Natural killer cell treated with Interleukin-12 subunit alpha and Interleukin-12 subunit beta and Interleukin-15 and Interleukin-18, amount 100 ng/mL, for 72 hours (primary cell): ENCODE measurements at regions not wholly inside any gene's neighbourhood (a gene's known extent, or its start where the extent isn't known, plus 50 kb on each side); places are given as distances from the start of the nearest gene placed in this dataset.

ENCODE experiments used
- ATAC-seq, 2 donors: fragments of 150-1000 bp; cut with Tn5 transposase in 1 of 2; sonication (Bioruptor Pico), chemical (Tn5 transposase) in 1 of 2; 2 replicates each; pipeline ENCODE4 v1.10.0; 2021
- DNase-seq: peaks from one replicate; pipeline ENCODE4 v3.0.0; 2022; ENCODE audit warnings: low spot score
- H3K27ac Mint-ChIP-seq, 2 donors: 1 replicate in 1 of 2; 2 replicates in 1 of 2; pipeline ENCODE4 v1.8.0; 2022; ENCODE audit warnings: mixed read lengths in 2 of 2, mild to moderate bottlenecking in 1 of 2, moderate library complexity in 1 of 2
- H3K27me3 Mint-ChIP-seq, 2 donors: 1 replicate in 1 of 2; 2 replicates in 1 of 2; pipeline ENCODE4 v1.8.0; 2022; ENCODE audit warnings: mixed read lengths in 2 of 2
- H3K36me3 Mint-ChIP-seq: one replicate; pipeline ENCODE4 v1.8.0; 2022; ENCODE audit warnings: mixed read lengths
- H3K4me1 Mint-ChIP-seq, 2 donors: 1 replicate in 1 of 2; 2 replicates in 1 of 2; pipeline ENCODE4 v1.8.0; 2022; ENCODE audit warnings: low read depth in 2 of 2, mixed read lengths in 2 of 2, mild to moderate bottlenecking in 1 of 2
- H3K4me3 Mint-ChIP-seq: one replicate; pipeline ENCODE4 v1.8.0; 2022; ENCODE audit warnings: mixed read lengths
- H3K9me3 Mint-ChIP-seq: 2 replicates; pipeline ENCODE4 v1.8.0; 2022; ENCODE audit warnings: mixed read lengths

DNA sequence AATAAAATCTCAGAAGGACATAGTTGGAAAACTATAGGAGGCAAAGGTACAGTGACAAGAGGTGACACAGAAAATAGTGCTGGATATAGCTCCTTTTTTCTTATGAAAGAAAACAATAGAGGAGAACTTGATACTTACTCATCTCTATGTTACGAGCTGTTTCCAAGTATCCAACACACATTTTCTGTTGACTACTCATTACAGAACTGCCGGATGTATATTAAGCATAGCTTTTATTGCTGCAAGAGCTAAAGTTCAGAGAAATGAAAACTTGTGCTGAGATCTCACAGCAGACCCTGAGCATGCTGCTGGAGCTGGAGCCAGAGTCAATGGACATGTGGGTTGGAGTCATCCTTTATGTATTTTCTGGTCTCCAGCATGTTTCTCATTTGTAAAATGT is 210.0 kb upstream of the NT5C1B start:
- DNase-seq (no peak), ATAC-seq (no peak)
- H3K4me3 Mint-ChIP-seq: no peak overlapping the region
- no peaks in the 10 kb centered on the region for H3K4me1 Mint-ChIP-seq
- H3K36me3 Mint-ChIP-seq: no peaks in the 10 kb centered on the region
- H3K27ac Mint-ChIP-seq: no peak overlapping the region
- H3K27me3 Mint-ChIP-seq: no peaks in the 10 kb centered on the region
- H3K9me3 Mint-ChIP-seq: peaks cover 10% of the 10 kb centered on the region

- DNase-seq (no peak), ATAC-seq (no peak)
- Mint-ChIP-seq H3K27me3 (no peaks in the 10 kb centered on the region), H3K4me3 (no peak overlapping the region), H3K27ac (no peak overlapping the region), H3K9me3 (peaks cover 8% of the 10 kb centered on the region), H3K36me3 (peaks cover 5% of the 10 kb centered on the region), H3K4me1 (no peaks in the 10 kb centered on the region)
Observed at GRCh38 chr2:18797133-18797845, 207.9 kb upstream of the NT5C1B start.

DNA sequence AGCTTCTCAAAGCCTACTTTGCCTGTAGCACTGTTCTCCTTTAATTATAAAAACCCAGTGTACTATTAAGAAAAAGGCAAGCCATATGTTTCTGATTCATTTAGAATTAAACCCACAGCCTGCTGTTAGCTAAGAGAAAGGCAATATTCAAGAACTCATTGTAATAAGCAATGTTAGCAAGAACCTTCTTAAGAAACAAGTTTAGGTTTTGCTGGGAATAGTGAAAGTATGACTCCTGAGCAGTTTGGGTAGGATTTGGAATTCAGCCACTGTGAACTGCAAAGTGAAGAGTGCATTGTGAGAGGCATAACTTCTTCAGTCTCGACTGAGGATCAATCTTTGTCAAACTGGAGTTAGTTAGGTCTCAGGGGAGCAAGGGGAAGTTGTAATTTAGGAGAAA is 206.5 kb upstream of the NT5C1B start:
- no peak for DNase-seq
- Mint-ChIP-seq H3K27me3 (no peaks in the 10 kb centered on the region), H3K9me3 (peaks cover 8% of the 10 kb centered on the region), H3K4me1 (no peaks in the 10 kb centered on the region), H3K27ac (no peak overlapping the region), H3K4me3 (no peak overlapping the region), H3K36me3 (peaks cover 5% of the 10 kb centered on the region)
- ATAC-seq: no peak

GRCh38 chr2:18792684-18793083 is 203.3 kb upstream of the NT5C1B start:
- H3K27me3 Mint-ChIP-seq: no peaks in the 10 kb centered on the region
- H3K4me1 Mint-ChIP-seq: no peaks in the 10 kb centered on the region
- no peak overlapping the region for H3K4me3 Mint-ChIP-seq
- H3K9me3 Mint-ChIP-seq: peaks cover 3% of the 10 kb centered on the region
- H3K36me3 Mint-ChIP-seq: peaks cover 5% of the 10 kb centered on the region
- no peak overlapping the region for H3K27ac Mint-ChIP-seq
- DNase-seq (no peak), ATAC-seq (no peak)

DNA sequence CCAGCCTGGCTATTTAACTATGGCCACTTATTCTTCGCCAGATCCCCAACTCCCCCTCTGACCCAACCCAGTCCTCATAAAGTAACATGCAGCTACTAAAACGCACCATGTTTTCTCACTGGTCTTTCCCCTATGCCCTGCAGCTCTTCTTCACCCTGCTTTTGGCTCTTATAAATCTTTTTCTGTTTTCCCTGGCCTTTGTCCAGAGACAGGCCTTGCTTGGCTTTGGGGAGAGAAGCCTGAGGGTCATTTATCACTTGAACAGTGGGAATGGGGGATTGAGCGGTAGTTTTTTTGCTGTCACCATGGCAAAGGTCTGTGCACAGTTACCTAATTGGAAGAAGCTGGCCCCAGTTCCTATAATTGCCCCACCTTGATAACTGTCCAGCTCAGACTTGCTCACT is 202.9 kb upstream of the NT5C1B start:
- Mint-ChIP-seq H3K9me3 (peaks cover 5% of the 10 kb centered on the region), H3K27ac (no peak overlapping the region), H3K27me3 (no peaks in the 10 kb centered on the region), H3K4me3 (no peak overlapping the region), H3K36me3 (peaks cover 5% of the 10 kb centered on the region), H3K4me1 (no peaks in the 10 kb centered on the region)
- ATAC-seq (no peak), DNase-seq (no peak)

DNA sequence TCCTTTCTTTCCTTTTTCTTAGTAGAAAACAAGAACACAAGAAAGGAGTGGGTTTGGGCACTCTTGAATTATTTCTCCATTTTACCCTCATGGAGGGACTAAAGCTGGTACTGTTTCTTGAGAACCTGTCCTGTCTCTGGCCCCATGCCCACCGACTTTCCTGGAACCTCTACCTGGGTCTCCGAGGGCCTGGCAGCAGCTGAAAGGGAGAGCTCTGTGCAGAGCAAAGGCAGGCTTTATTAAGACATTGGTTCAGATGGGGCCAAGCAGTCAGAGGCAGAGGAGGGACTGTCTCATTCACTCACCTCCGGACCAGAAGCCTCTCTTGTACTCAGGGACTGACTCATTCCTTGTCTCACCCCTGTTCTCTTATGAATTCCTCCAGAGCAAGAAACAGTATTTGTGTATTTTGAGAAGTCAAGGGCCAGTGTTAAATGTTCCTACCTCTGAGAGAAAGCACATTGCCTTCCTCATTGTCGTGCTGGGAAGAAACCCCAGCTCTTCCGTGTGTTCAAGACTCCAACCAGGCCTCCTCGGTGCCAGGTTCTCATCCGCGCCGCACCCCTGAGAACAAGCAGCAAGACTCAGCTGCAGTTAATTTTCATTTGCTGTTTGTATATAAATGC is 201.9 kb upstream of the NT5C1B start:
- Mint-ChIP-seq H3K36me3 (peaks cover 7% of the 10 kb centered on the region), H3K4me1 (no peaks in the 10 kb centered on the region), H3K27ac (no peak overlapping the region), H3K27me3 (no peaks in the 10 kb centered on the region), H3K9me3 (peaks cover 6% of the 10 kb centered on the region), H3K4me3 (no peak overlapping the region)
- ATAC-seq (no peak), DNase-seq (no peak)

- H3K9me3 Mint-ChIP-seq: peaks cover 8% of the 10 kb centered on the region
- peaks cover 10% of the 10 kb centered on the region for H3K36me3 Mint-ChIP-seq
- no peaks in the 10 kb centered on the region for H3K27me3 Mint-ChIP-seq
- no peak for DNase-seq
- no peak overlapping the region for H3K4me3 Mint-ChIP-seq
- no peak for ATAC-seq
- H3K27ac Mint-ChIP-seq: no peak overlapping the region
- H3K4me1 Mint-ChIP-seq: no peaks in the 10 kb centered on the region
Observed at GRCh38 chr2:18790509-18791171, 201.3 kb upstream of the NT5C1B start.

DNA sequence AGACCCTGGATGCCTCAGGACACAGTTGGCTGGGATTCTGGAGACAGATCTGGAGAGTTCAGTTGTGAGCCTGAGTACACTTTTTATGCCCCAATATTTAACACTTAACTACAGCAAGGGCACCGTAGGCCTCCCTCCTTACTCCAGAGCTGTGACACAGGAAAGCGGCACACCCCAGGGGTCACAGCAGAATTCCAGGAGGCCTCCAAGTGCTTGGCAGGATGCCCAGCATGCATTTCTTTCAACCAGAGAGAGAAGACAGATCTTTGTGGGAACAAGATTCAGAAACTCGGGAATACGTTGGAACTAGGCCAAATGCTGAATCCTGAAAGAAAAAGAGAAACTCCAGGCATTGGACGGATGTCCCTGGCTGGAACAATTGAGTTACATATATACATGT is 199.2 kb upstream of the NT5C1B start:
- Mint-ChIP-seq H3K4me3 (no peak overlapping the region), H3K4me1 (no peaks in the 10 kb centered on the region), H3K27ac (no peak overlapping the region), H3K9me3 (peaks cover 18% of the 10 kb centered on the region), H3K27me3 (no peaks in the 10 kb centered on the region), H3K36me3 (peaks cover 10% of the 10 kb centered on the region)
- no peak for DNase-seq
- no peak for ATAC-seq

- ATAC-seq: no peak
- H3K27ac Mint-ChIP-seq: no peak overlapping the region
- DNase-seq: no peak
- H3K4me1 Mint-ChIP-seq: no peaks in the 10 kb centered on the region
- H3K9me3 Mint-ChIP-seq: peaks cover 19% of the 10 kb centered on the region
- H3K4me3 Mint-ChIP-seq: no peak overlapping the region
- H3K36me3 Mint-ChIP-seq: peaks cover 10% of the 10 kb centered on the region
- no peaks in the 10 kb centered on the region for H3K27me3 Mint-ChIP-seq
Observed at GRCh38 chr2:18787726-18788125, 198.4 kb upstream of the NT5C1B start.

- Mint-ChIP-seq H3K4me1 (no peaks in the 10 kb centered on the region), H3K4me3 (no peak overlapping the region), H3K36me3 (peaks cover 10% of the 10 kb centered on the region), H3K27ac (no peak overlapping the region), H3K9me3 (peaks cover 25% of the 10 kb centered on the region), H3K27me3 (no peaks in the 10 kb centered on the region)
- ATAC-seq (no peak), DNase-seq (no peak)
Observed at GRCh38 chr2:18784245-18784644, 194.9 kb upstream of the NT5C1B start.

DNA sequence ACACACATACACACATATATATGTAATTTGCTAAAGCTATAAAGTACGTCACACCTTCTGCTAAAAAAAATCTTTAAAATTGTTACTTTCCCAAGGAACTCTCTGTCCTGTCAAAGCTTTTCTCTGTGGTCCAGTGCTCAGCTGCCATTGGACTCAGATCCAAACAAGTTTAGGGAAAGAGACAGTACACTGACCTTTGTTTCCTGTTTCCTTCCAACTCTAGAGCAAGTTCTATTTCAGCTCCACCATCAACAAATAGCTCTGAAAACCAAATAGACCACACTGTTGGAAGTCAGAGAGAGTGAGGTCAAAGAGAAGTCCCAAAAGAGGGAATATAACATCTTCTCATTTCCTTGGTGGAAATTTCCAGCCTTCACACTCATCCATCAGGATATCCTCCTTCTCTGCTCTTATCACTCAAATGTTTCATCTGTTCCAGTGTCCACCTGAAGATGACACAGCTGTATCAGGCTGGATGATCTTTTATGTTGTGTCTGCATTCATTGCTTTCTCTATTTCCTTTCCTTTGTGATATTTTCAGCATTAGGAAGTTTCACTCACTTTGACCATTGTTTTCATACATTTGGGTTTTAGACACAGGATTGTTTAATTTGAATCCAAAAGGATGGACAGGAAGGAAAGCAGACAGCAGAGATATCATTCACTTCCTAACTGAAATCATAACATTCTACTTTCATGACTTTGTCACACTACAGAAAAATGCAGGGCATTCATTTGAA is 192.3 kb upstream of the NT5C1B start:
- ATAC-seq (no peak), DNase-seq (no peak)
- H3K9me3 Mint-ChIP-seq: peaks cover 21% of the 10 kb centered on the region
- peaks cover 10% of the 10 kb centered on the region for H3K36me3 Mint-ChIP-seq
- no peaks in the 10 kb centered on the region for H3K4me1 Mint-ChIP-seq
- no peaks in the 10 kb centered on the region for H3K27me3 Mint-ChIP-seq
- H3K27ac Mint-ChIP-seq: no peak overlapping the region
- H3K4me3 Mint-ChIP-seq: no peak overlapping the region

DNA sequence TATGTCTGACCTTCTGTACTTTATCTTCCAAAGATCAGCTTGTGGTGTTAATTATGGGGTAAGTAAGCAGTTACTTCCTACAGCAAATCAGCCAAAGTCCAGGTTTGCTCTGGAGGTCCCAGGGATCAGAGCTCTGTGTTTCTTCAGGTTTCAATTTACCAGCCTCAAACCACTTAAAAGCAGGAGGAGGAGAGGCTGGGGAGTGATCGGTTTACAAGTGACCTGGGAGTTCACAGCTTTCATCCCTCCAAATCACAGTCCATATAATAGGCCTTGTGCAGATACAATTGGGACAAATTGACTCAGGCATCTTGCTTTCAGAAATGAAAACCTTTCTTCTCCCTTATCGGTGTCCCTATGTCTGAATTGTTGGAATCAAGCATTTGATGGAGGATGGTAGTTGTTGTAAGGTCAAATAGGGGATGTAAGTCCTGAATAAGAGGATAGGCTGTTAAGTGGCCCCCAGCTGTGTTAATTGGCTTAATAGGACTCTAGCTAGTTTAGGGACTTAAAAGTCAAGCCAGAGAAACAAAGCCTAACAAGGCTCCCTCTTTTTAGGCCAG is 188.0 kb upstream of the NT5C1B start:
- Mint-ChIP-seq H3K4me3 (no peak overlapping the region), H3K27me3 (no peaks in the 10 kb centered on the region), H3K4me1 (no peaks in the 10 kb centered on the region), H3K36me3 (peaks cover 4% of the 10 kb centered on the region), H3K9me3 (peaks cover 12% of the 10 kb centered on the region), H3K27ac (no peak overlapping the region)
- ATAC-seq (no peak), DNase-seq (no peak)

GRCh38 chr2:18771212-18771611 is 181.8 kb upstream of the NT5C1B start:
- no peak for ATAC-seq
- Mint-ChIP-seq H3K4me1 (no peaks in the 10 kb centered on the region), H3K9me3 (peaks cover 10% of the 10 kb centered on the region), H3K27me3 (no peaks in the 10 kb centered on the region), H3K27ac (no peak overlapping the region), H3K4me3 (no peak overlapping the region), H3K36me3 (peaks cover 17% of the 10 kb centered on the region)
- DNase-seq: no peak

- no peak for ATAC-seq
Observed at GRCh38 chr2:18763338-18763737, 174.0 kb upstream of the NT5C1B start.

More at GRCh38 chr2:18763338-18763737, 174.0 kb upstream of the NT5C1B start:
- no peaks in the 10 kb centered on the region for H3K27me3 Mint-ChIP-seq
- H3K4me1 Mint-ChIP-seq: no peaks in the 10 kb centered on the region
- H3K27ac Mint-ChIP-seq: no peak overlapping the region
- H3K9me3 Mint-ChIP-seq: peaks cover 12% of the 10 kb centered on the region
- H3K36me3 Mint-ChIP-seq: peaks cover 15% of the 10 kb centered on the region
- H3K4me3 Mint-ChIP-seq: no peak overlapping the region
- DNase-seq: no peak
